GM12878 (cell line): ENCODE measurements at regions not wholly inside any gene's neighbourhood (a gene's known extent, or its start where the extent isn't known, plus 50 kb on each side); places are given as distances from the start of the nearest gene placed in this dataset.

Experiments
- ATAC-seq: fragments of 200-7000 bp; cut with Tn5 transposase; 3 replicates; pipeline ENCODE4 v1.9.1; 2020; ENCODE audit warnings: mild to moderate bottlenecking, moderate library complexity
- BruUV-seq: library from RNA; stranded (reverse); fragments of 400-500 nt; replicated peaks from 2 replicates; lab custom pipeline; 2021; lab: Mats Ljungman, UMichigan
- CTCF ChIA-PET: fragments of 300-600 bp; sonication (Branson Sonifier 250); formaldehyde crosslinking; extraction: SDS; loops from one replicate; lab custom pipeline; 2021; ENCODE audit warnings: inconsistent platforms; lab: Yijun Ruan, JAX
- POLR2A ChIA-PET: fragments of 350-600 bp; formaldehyde crosslinking; extraction: SDS; loops from one replicate; lab custom pipeline; 2021; ENCODE audit warnings: inconsistent platforms; lab: Charles Lee
- RAD21 ChIA-PET: fragments of 300-600 bp; sonication (Branson Sonifier 250); formaldehyde crosslinking; loops from one replicate; lab custom pipeline; 2023; ENCODE audit warnings: antibody characterized with exemption; ENCODE audit not compliant: unreplicated experiment; lab: Charles Lee
- SMC1A ChIA-PET: fragments of 300-600 bp; sonication (Branson Sonifier 250); formaldehyde crosslinking; loops from one replicate; lab custom pipeline; 2023; ENCODE audit not compliant: unreplicated experiment, uncharacterized antibody; lab: Charles Lee
- DNase-seq: peaks from one replicate; pipeline ENCODE4 v3.0.0-alpha.2; 2011; ENCODE audit warnings: low read depth, low spot score
- FAIRE-seq: peaks from 3 replicates; lab custom pipeline; 2011; peaks lifted over from hg19 to GRCh38; lab: Jason Lieb, UNC
- H2AFZ ChIP-seq: 2 replicates; pipeline ENCODE4 v1.6.0; 2011; ENCODE audit warnings: low read depth, low read length, control low read depth; ENCODE audit not compliant: control insufficient read depth
- H3K27ac ChIP-seq: 2 replicates; pipeline ENCODE4 v1.5.1; 2011; ENCODE audit warnings: control low read depth; ENCODE audit not compliant: control insufficient read depth, insufficient read depth
- H3K27me3 ChIP-seq, 2 experiments: replicated peaks in 1 of 2; 2 replicates each; pipeline versions ENCODE4 v1.6.0 to v1.6.1; 2011; ENCODE audit warnings: low read length in 1 of 2; ENCODE audit not compliant: control insufficient read depth in 2 of 2, insufficient read depth in 2 of 2
- H3K36me3 ChIP-seq, 2 experiments: 2 replicates each; pipeline ENCODE4 v1.5.1; 2011; ENCODE audit warnings: low read length in 1 of 2; ENCODE audit not compliant: control insufficient read depth in 2 of 2, insufficient read depth in 2 of 2
- H3K4me1 ChIP-seq: 2 replicates; pipeline ENCODE4 v1.6.1; 2011; ENCODE audit warnings: mild to moderate bottlenecking, low read length, moderate library complexity, mixed read lengths; ENCODE audit not compliant: control insufficient read depth, insufficient read depth
- H3K4me2 ChIP-seq: 2 replicates; pipeline ENCODE4 v1.6.0; 2011; ENCODE audit warnings: control low read depth; ENCODE audit not compliant: control insufficient read depth, insufficient read depth
- H3K4me3 ChIP-seq: fragments of 200-600 bp; sonication (generic); 2 replicates; pipeline ENCODE4 v1.5.1; 2016
- H3K79me2 ChIP-seq: 2 replicates; pipeline ENCODE4 v1.6.0; 2011; ENCODE audit warnings: low read length; ENCODE audit not compliant: control insufficient read depth, insufficient read depth
- H3K9ac ChIP-seq: 2 replicates; pipeline ENCODE4 v1.8.0; 2011; ENCODE audit warnings: low read length, control low read depth, mixed read lengths; ENCODE audit not compliant: control insufficient read depth, insufficient read depth
- H3K9me3 ChIP-seq: replicated peaks from 3 replicates; pipeline ENCODE4 v1.5.1; 2011; ENCODE audit warnings: mild to moderate bottlenecking, low read length; ENCODE audit not compliant: control insufficient read depth, insufficient read depth
- H4K20me1 ChIP-seq: 2 replicates; pipeline ENCODE4 v1.6.0; 2011; ENCODE audit not compliant: control insufficient read depth, insufficient read depth
- CBX3 ChIP-seq: fragments of 200-600 bp; sonication (generic); IDR thresholded peaks from 2 replicates; pipeline ENCODE4 v1.6.1; 2016; ENCODE audit warnings: low read depth, borderline replicate concordance
- NR2C2 ChIP-seq: IDR thresholded peaks from 2 replicates; pipeline ENCODE4 v1.6.1; 2011; ENCODE audit warnings: borderline replicate concordance, low read depth; ENCODE audit not compliant: control insufficient read depth, insufficient read length
- POLR2AphosphoS5 ChIP-seq: IDR thresholded peaks from 2 replicates; pipeline ENCODE4 v1.6.1; 2011; ENCODE audit warnings: mild to moderate bottlenecking, low read length, inconsistent platforms
- STAT1 ChIP-seq: fragments of 450-650 bp; conservative IDR thresholded peaks from 2 replicates; pipeline ENCODE4 v1.6.1; 2014; ENCODE audit warnings: antibody characterized with exemption, mild to moderate bottlenecking
- WGBS: methylation state at CpG from one replicate; pipeline ENCODE4 v1.1.6; 2016; ENCODE audit warnings: low lambda C conversion rate; ENCODE audit not compliant: insufficient replicate concordance, insufficient coverage; ENCODE audit errors: missing lambda C conversion rate; 5-methylcytosine and 5-hydroxymethylcytosine counted together
- in situ Hi-C: fragments of 300-500 bp; cut with MboI; formaldehyde crosslinking; loops from 9 replicates; pipeline ENCODE4 v1.14.3; 2018; ENCODE audit warnings: mixed read lengths
- intact Hi-C: fragments of 100-400 bp; cut with micrococcal nuclease; formaldehyde crosslinking; loops from one replicate; pipeline ENCODE4 v1.14.2; 2022; ENCODE audit not compliant: unreplicated experiment
- TF ChIP-seq, protein P1 (sequence below): IDR thresholded peaks from 2 replicates; pipeline ENCODE4 v1.6.1; 2011; ENCODE audit warnings: borderline replicate concordance, low read depth, mild to moderate bottlenecking, moderate library complexity, mixed read lengths, low read length; ENCODE audit not compliant: insufficient read depth; ENCODE audit errors: extremely low read length

DNA sequence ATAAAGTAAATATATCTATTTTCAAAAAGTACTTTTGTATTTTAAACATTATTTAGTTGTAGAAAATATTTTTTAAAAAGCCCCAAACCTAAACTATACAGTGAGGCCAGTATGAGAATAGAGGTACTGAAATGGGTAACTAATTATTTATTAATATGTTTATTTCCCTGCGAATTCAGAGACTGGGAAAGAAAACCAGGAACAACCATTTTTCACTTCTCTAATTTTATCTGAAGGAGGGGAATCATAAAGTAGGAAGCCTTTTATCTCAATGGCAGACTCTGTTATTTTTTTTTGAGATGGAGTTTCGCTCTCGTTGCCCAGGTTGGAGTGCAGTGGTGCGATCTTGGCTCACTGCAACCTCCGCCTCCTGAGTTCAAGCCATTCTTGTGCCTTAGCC is 63.6 kb upstream of the TRAK1 start:
- intact Hi-C loops, result no loop called here
- RAD21 ChIA-PET, result interaction anchor here (1.4 to 3.7 kb wide), 3 partner anchors 13 to 72 kb away, joined by 3 to 25 read pairs (median 4); no protein-coding TSS in a partner anchor
- Histone ChIP-seq H3K4me1 (peaks cover 20% of the 10 kb centered on the region), H3K27me3 (no peaks in the 10 kb centered on the region), H2AFZ (no peak overlapping the region), H3K27ac (no peak overlapping the region), H4K20me1 (no peaks in the 10 kb centered on the region), H3K4me3 (no peak overlapping the region), H3K4me2 (no peak overlapping the region), H3K36me3 (peaks cover 0 to 2% of the 10 kb centered on the region in 2 experiments; a peak in 1 of 4 replicates), H3K9ac (no peak overlapping the region), H3K9me3 (no peaks in the 10 kb centered on the region), H3K79me2 (peaks cover 76% of the 10 kb centered on the region)
- ATAC-seq (no peak), FAIRE-seq (no peak), DNase-seq (no peak)
- no peak for TF ChIP-seq CBX3
- no peak for TF ChIP-seq STAT1
- no peak for TF ChIP-seq POLR2AphosphoS5
- TF ChIP-seq, protein P1, sequence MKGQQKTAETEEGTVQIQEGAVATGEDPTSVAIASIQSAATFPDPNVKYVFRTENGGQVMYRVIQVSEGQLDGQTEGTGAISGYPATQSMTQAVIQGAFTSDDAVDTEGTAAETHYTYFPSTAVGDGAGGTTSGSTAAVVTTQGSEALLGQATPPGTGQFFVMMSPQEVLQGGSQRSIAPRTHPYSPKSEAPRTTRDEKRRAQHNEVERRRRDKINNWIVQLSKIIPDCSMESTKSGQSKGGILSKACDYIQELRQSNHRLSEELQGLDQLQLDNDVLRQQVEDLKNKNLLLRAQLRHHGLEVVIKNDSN, result no peak
- no peak for TF ChIP-seq NR2C2
- CTCF ChIA-PET, result interaction anchor here (1.0 to 2.7 kb wide), 5 partner anchors 9 to 21 kb away, joined by 3 to 18 read pairs (median 5); no protein-coding TSS in a partner anchor
- SMC1A ChIA-PET, result interaction anchor here (0.6 to 4.4 kb wide), 7 partner anchors 8 to 71 kb away, joined by 3 to 56 read pairs (median 17); partner anchors contain the start of gene TRAK1
- in situ Hi-C loops, result no loop called here
- POLR2A ChIA-PET, result interaction anchor here (0.6 to 3.5 kb wide), 4 partner anchors 10 to 331 kb away, joined by 4 to 50 read pairs (median 7); no protein-coding TSS in a partner anchor
- 90% methylated on average over 5 of the region's 5 CpGs for WGBS
- no TSS peak for BruUV-seq
